HG02610 (cell line): ENCODE measurements at regions not wholly inside any gene's neighbourhood (a gene's known extent, or its start where the extent isn't known, plus 50 kb on each side); places are given as distances from the start of the nearest gene placed in this dataset.

ENCODE experiments used
- ATAC-seq: cut with Tn5 transposase; IDR thresholded peaks from one replicate; pipeline ENCODE4 v1.9.1; 2021; ENCODE audit warnings: mild to moderate bottlenecking, moderate library complexity; ENCODE audit not compliant: unreplicated experiment

GRCh38 chr6:90973188-90973587 lies 386.3 kb upstream of the MAP3K7 start:
- no peak for ATAC-seq

- ATAC-seq: no peak
Observed at GRCh38 chr6:90970672-90971071, 383.8 kb upstream of the MAP3K7 start.

- no peak for ATAC-seq
Observed at GRCh38 chr6:90967471-90967870, 380.6 kb upstream of the MAP3K7 start.

GRCh38 chr6:90960324-90960723 lies 373.5 kb upstream of the MAP3K7 start:
- ATAC-seq: no peak

DNA sequence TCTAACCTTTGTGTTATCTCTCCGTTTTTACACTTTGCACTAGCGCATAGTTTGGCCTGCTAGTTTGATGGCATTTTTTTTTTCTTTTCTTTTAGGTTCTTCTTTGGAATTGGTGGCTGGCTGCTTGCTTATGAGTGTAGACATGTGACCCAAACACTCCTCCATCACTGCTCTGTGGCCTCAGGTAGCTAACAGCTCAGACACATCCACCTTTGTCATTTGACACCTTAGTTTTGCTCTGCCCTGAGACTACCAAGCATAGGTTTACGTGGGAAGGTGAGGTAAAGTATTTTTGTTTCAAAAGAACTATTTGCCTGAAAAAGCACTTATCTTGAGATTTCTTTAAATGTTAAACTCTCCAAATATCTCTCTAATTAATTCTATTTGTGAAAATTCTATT lies 368.4 kb upstream of the MAP3K7 start:
- ATAC-seq: no peak

GRCh38 chr6:90953405-90954161 lies 366.7 kb upstream of the MAP3K7 start:
- no peak for ATAC-seq

DNA sequence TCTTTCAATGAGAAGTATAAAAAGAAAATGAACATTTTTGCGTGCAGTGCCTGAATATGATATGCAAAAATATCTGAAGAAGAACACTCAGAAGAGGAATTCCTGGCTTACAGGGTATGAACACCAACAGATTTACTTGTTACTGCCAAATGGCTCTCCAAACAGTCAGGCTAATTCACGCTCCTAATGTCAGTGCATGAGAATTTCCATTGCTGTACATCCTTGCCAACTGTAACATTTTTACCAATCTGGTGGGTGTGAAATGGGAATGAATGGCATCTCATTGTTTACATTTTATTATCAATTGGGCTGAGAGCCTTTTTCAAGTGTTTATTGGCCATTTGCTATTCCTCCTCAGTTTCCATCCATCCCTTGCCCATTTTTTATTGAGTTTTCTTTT lies 365.3 kb upstream of the MAP3K7 start:
- ATAC-seq: no peak

GRCh38 chr6:90948540-90948939 lies 361.7 kb upstream of the MAP3K7 start:
- ATAC-seq: no peak

DNA sequence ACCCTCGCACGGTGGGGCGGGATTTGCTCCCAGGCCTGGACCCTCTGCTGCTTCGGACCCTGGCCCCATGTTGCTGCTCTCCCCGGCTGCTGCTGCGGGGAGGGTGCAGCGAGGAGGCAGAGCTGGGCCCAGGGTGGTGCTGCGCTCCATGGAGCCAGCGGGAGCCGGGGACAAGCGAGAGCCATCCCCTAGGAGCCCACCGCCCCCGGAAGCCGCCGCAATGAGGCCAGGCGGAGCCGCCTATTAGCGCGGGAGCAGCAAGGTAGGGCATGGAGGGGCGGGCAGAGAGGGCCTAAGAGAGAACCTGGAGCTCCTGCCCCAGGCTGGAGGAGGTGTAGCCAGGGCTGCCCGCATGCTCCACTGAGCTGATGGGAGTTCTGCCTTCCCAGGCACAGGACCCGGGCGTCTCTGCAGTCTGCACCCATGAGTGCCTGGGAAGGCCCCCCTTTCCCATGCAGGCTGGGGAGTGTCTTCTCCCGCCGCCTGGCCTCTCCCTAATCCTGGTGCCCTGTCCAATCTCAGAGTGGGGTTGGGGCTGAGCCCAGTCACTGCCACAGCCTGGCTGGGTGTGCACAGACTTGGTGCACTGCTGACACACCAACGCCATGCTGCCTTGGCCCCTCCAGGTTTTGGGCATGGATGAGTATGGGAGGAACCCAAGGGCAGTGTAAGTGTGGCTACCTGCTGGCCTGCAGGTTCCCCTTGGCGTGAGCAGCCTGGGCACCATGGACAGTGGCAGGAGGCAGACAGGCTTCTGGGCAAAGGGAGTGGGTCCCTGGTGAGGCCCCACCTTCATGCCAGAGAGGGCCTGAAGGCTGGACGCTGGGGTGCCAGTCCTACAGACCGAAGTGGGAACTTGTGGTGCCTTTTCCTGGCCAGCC lies 360.6 kb upstream of the MAP3K7 start:
- ATAC-seq: no peak

GRCh38 chr6:90941885-90942284 lies 355.0 kb upstream of the MAP3K7 start:
- ATAC-seq: no peak

DNA sequence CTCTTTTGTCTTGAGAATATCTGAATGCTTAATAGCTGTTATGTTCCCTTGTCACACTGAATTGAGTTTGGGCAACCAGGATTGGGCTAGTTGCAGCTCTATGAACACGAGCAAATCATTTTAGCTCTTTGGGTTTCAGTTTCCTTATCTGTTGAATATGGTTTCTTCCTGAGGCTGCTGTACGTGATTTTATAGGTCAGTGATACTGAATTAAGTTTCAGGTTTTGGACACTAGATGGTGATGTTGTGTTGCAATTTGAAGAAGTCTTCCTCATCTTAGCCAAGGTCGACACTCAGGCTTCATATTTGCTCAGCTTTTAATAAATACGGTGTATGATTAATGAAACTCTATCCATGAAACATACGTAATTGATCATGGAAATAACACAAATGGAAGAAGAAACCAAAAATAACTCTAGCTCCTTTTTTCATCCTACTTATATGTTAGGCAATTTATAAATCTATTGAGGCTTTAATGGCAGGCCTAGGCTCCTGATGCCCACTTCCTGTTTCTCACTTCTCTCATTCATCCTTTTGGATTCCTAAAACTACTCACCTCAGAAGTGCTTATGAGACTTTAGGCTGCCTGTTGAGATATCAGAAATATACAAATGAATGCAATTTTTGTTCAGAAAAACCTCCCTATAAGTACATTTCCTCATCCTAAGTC lies 354.1 kb upstream of the MAP3K7 start:
- ATAC-seq: peak; percentile 91

- no peak for ATAC-seq
Observed at GRCh38 chr6:90939906-90940305, 353.0 kb upstream of the MAP3K7 start.

GRCh38 chr6:90938122-90938521 lies 351.2 kb upstream of the MAP3K7 start:
- ATAC-seq: no peak

- no peak for ATAC-seq
Observed at GRCh38 chr6:90936286-90936685, 349.4 kb upstream of the MAP3K7 start.

GRCh38 chr6:90934966-90935365 lies 348.1 kb upstream of the MAP3K7 start:
- ATAC-seq: no peak

DNA sequence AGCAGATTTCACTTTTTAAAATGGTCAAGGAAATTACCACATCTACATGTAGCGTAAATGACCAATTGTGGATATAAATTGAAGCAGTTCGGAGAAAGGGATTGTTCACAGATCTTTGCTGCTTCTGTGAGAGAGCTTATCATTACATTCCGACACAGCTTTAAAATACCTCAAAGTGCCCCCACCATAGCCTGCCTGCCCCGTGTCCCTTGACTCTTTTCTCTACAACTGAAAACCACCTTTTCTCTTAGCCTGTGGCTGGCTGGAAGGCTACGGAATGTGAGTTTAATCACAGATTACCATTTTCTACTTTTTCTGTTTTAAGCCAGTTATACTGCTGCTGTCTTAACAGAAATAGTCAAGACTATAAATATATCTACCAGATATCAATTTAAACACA lies 347.2 kb upstream of the MAP3K7 start:
- ATAC-seq: no peak

DNA sequence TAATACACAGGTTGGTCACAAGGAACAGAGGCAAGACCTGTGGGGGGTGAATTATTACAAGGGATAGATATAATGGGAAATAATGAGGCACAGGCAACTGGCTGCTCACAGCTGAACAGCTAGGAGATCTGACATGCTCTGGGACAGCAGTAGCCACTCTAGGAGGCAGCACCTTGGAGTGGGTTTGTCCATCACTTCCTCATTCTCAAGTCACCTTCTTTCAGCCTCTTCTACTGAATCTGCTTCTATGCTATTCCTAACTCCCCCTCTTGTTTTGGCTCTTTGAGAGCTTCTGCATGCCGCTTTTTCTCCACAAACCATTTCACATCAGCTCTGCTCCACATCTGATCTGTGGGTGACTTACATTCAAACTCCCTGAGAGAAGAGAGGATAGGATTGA lies 345.5 kb upstream of the MAP3K7 start:
- ATAC-seq: no peak

GRCh38 chr6:90928051-90928450 lies 341.2 kb upstream of the MAP3K7 start:
- no peak for ATAC-seq

- no peak for ATAC-seq
Observed at GRCh38 chr6:90925726-90926125, 338.9 kb upstream of the MAP3K7 start.

GRCh38 chr6:90922325-90922724 lies 335.5 kb upstream of the MAP3K7 start:
- ATAC-seq: no peak

- ATAC-seq: no peak
Observed at GRCh38 chr6:90918361-90918760, 331.5 kb upstream of the MAP3K7 start.

DNA sequence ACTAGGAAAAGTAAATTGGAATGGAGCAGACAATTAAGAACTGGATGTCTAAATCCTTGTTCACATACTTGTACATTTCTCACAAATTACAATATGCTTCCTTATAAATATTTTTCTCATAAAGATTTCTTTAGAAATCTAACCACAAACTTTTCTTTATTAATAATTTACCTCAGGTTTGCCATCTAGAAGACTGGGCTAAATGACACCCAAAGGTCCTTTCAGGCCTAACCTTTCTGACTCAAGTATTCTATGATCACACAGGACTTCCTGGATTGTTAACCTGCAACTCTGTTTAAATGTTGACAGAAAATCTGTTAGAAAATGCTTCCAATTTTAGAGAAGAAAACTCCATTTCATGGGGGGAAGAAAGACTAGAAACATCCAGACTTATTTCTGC lies 330.5 kb upstream of the MAP3K7 start:
- no peak for ATAC-seq
